ENCODE measurements at regions not wholly inside any gene's neighbourhood (a gene's known extent, or its start where the extent isn't known, plus 50 kb on each side); places are given as distances from the start of the nearest gene placed in this dataset.
A peak's percentile ranks its signal among the peaks of the same experiment; 100 is the strongest.

GRCh38 chr5:57705769-57706168 lies 223.2 kb upstream of the ACTBL2 start:
- DNase-seq (ENCODE audit: low read depth) = no peak

GRCh38 chr5:57703721-57704120 lies 221.1 kb upstream of the ACTBL2 start:
- DNase-seq (ENCODE audit: low read depth) = peak; percentile 27

- no peak for DNase-seq (ENCODE audit: low read depth)
These were observed 217.9 kb upstream of the ACTBL2 start for GRCh38 chr5:57700484-57700883.

- no peak for DNase-seq (ENCODE audit: low read depth)
These were observed 217.5 kb upstream of the ACTBL2 start for GRCh38 chr5:57700072-57700471.

GRCh38 chr5:57698802-57699201 lies 216.2 kb upstream of the ACTBL2 start:
- DNase-seq (ENCODE audit: low read depth) = no peak

GRCh38 chr5:57698086-57698485 lies 215.5 kb upstream of the ACTBL2 start:
- DNase-seq (ENCODE audit: low read depth) = no peak

- DNase-seq (ENCODE audit: low read depth) = no peak
These were observed 214.4 kb upstream of the ACTBL2 start for GRCh38 chr5:57696825-57697570.

- DNase-seq (ENCODE audit: low read depth) = no peak
These were observed 213.8 kb upstream of the ACTBL2 start for GRCh38 chr5:57696389-57696769.

- no peak for DNase-seq (ENCODE audit: low read depth)
These were observed 213.2 kb upstream of the ACTBL2 start for GRCh38 chr5:57695706-57696388.

- DNase-seq (ENCODE audit: low read depth) = no peak
These were observed 212.6 kb upstream of the ACTBL2 start for GRCh38 chr5:57695179-57695578.

- no peak for DNase-seq (ENCODE audit: low read depth)
These were observed 211.1 kb upstream of the ACTBL2 start for GRCh38 chr5:57693488-57694305.

- peak; percentile 90 for DNase-seq (ENCODE audit: low read depth)
These were observed 210.2 kb upstream of the ACTBL2 start for GRCh38 chr5:57692582-57693487.

GRCh38 chr5:57690724-57691123 lies 208.1 kb upstream of the ACTBL2 start:
- no peak for DNase-seq (ENCODE audit: low read depth)

- DNase-seq (ENCODE audit: low read depth) = no peak
These were observed 205.0 kb upstream of the ACTBL2 start for GRCh38 chr5:57687596-57687995.

- DNase-seq (ENCODE audit: low read depth) = no peak
These were observed 203.1 kb upstream of the ACTBL2 start for GRCh38 chr5:57685516-57686255.

- no peak for DNase-seq (ENCODE audit: low read depth)
These were observed 201.7 kb upstream of the ACTBL2 start for GRCh38 chr5:57684299-57684702.

GRCh38 chr5:57683036-57683630 lies 200.5 kb upstream of the ACTBL2 start:
- DNase-seq (ENCODE audit: low read depth) = peak; percentile 35

GRCh38 chr5:57681942-57682341 lies 199.3 kb upstream of the ACTBL2 start:
- no peak for DNase-seq (ENCODE audit: low read depth)

GRCh38 chr5:57680686-57681085 lies 198.1 kb upstream of the ACTBL2 start:
- no peak for DNase-seq (ENCODE audit: low read depth)

GRCh38 chr5:57677235-57677634 lies 194.6 kb upstream of the ACTBL2 start:
- DNase-seq (ENCODE audit: low read depth) = no peak
